SK-N-DZ (cell line): ENCODE measurements at regions not wholly inside any gene's neighbourhood (a gene's known extent, or its start where the extent isn't known, plus 50 kb on each side); places are given as distances from the start of the nearest gene placed in this dataset.

Experiments
- DNase-seq: peaks from one replicate; pipeline ENCODE4 v3.0.0-alpha.2; 2015; ENCODE audit warnings: low spot score

DNA sequence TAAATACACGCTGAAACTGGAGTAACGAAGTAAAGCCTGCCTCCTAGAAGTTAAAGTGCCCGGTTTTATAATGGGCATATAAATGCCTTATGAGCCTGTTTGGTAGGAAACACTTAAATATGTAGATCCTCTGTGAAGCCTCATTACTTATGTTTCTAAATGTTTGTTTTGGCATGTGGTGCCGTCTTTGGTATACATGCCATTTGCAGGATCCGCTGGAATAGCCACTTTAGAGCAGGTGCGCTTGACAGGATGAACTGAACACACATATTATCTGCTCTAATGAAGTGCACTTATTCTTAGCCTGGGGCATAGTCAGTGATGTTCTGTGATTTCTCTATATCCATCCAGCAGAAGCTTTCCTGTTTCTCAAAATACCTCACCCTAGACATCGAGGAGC is 778.1 kb upstream of the WWC1 start:
- no peak for DNase-seq

DNA sequence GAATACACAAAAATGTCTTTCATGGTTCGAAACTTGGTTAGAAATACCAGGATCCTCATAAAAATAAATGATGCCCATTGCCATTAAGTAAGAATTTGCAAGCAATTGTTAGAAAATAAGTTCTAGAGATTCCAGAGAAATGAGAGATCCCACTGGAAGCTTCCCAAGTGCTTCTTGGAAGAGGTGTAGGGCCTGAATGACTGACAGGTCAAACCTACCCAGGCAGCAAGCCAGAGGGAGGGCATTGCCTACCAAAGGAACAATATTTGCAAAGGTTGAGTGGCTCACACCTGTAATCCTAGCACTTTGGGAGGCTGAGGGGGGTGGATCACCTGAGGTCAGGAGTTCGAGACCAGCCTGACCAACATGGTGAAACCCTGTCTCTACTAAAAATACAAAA is 777.0 kb upstream of the WWC1 start:
- no peak for DNase-seq

DNA sequence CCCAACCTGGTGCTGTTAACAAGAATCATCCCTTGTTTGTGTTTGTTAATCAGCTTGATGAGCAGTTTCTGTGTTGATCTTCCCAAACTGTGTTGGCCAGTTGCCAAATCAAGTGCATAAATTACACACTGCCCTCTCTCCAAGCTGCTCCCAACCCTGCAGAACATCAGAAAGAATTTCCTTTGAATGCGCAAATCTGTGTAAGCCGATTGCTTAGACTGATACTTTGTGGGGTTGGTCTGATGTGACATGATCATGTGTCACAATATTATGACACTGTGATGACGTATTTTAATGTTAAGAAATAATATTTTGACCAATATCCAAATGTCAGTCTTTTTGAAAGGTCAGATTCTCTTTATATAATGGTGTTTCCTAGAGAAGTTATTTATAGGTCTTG is 766.4 kb upstream of the WWC1 start:
- DNase-seq, result no peak

DNA sequence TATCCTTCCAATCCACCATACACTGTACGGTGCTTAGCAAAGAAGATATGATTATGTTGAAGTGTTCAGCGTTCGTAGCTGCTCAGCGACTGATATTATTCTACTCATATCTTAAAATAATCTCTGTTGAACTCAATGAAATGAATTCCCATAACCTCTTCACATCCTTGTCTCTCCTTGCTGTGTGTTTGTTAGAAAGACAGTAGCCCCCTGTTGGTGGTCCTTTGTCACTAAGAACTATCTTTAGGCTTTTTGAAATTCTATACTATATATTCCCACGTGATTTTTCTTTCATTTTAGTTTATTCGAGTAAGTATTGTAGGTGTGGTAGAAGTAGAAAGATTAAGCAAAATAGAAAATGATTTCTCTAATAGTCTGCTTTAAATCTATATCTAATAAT is 762.8 kb upstream of the WWC1 start:
- DNase-seq, result peak; percentile 54

DNA sequence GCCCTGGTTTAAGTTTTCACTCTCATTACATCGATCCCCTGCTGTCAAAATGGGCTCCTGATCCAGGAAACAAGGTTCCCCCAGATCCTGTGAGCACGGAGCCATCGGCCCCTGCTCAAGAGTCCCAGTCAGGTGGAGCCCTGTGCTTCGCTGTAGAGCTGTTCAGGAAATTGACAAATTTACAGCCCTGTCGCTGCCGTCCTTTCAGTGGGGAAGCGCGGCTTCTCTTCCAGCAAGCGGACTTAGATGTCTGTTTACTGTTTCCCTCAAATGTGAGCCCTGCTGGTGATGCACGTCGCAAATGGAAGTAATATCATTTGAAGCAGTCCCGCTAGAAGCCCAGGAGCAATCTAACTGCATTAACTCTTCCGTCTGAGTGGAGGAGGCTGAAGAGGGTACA is 760.9 kb upstream of the WWC1 start:
- DNase-seq, result peak; percentile 91

DNA sequence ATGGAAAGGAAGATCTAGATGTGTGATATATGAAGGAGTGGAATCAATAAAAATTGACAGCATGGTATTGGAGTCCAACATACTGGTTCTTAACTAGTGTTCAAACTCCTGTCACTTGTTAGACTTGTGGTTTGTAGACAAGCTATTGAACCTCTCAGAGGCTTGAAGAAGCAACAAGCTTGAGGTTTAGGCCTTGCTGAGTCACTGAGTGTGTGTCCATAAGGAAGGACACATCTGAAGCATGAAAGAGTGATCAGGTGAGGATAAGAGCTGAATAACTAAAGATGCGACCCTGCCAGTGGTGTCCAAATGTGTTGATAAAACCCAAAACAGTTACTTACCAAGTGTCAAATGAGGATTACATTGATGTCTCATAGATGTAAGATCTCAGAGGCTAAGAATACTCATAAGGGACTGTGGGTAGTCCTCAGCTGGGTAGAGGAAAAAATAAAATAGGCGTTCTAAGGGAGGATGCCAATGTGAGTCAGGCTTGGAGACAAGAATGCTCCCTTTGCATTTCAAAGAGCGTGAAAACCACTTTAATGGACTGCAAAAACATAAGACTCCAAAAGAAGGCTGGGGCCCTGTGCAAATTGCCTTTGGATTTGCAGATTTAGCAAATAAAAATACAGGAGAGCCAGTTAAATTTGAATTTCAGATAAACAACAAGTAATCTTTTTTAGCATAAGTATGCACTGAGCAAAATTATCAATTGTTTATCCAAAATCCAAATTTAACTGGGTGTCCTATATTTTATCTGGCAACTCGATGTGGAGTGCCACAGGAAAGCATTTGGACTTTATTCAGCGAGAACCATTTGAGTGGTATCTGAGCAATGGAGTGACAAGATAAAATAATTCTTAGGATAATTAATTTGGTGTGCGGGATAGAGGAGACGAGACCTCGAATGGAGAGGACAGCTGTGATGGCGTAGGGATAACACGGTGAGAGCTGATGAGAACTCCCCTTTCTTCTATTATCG is 757.3 kb upstream of the WWC1 start:
- no peak for DNase-seq

DNA sequence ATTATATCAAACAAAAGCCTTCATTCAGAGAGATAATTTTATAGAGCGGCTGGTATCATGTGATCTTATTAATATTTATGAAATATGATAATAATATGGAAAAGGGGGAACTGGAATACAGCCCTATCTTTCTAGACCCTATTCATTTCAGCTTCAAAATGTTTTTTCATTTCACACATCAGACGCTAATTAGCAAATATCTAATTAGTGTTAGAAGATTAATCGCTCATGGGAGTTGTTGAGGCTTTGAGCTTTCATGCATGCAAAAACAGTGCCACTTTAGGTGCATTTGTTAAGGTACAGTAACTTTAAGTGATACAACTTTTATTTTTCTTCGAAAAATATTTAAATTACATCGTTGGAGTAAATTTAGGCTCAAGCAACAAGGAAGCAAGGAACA is 751.7 kb upstream of the WWC1 start:
- no peak for DNase-seq

DNA sequence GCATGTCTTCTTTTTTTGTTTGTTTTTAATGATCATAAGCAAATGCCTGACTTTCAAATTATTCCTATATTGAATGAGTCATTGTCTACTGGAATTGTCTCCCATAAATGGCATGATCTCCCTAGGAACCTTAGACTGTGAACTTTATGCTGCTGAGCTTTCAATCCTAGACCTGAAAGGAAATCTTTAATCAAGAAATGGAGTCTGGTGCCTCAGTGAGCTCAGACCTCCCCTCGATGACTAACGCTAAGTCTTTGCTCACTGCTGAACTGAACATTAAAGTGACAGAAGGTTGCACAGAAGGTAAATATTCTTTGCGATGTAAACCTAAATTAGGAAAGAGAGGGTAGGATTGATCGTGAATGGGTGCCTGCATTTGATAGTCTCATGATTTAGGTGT is 745.2 kb upstream of the WWC1 start:
- no peak for DNase-seq

DNA sequence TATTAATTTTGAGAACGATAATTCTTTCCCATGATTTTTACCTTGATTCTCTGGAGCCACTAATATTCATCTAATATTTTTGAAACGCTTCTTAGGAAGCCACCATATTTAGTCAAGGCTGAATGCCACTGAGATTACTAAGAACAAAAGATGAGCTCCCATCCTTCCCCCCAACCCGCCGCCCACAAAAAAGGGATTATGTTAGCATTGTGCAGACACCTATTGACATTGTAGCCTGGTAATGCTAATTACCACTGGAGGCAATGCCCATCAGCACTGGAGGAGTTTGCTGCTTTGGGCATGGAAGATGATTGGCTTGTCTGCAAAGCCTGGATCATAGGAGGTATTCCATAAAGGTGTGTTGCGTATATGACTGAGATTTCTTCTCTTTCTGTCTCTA is 739.1 kb upstream of the WWC1 start:
- DNase-seq, result no peak

DNA sequence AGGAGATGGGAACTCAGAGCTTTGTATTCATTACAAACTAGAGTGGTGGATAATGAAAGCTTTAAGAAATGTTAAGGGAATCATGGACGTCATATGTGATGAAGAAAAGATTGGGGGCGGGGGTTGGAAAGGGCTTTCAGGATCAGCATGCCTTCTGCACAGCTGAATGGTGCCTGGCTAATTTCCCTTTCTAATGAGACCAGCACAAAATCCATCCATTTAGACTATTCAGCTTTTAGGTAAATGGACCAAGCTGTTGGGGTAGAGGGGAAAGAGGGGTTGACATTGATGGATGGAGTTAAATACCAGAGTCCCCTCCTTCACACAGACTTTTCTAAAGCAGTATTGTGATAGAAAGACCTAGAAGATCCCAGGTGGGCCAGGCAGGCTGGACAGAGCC is 737.9 kb upstream of the WWC1 start:
- no peak for DNase-seq

DNA sequence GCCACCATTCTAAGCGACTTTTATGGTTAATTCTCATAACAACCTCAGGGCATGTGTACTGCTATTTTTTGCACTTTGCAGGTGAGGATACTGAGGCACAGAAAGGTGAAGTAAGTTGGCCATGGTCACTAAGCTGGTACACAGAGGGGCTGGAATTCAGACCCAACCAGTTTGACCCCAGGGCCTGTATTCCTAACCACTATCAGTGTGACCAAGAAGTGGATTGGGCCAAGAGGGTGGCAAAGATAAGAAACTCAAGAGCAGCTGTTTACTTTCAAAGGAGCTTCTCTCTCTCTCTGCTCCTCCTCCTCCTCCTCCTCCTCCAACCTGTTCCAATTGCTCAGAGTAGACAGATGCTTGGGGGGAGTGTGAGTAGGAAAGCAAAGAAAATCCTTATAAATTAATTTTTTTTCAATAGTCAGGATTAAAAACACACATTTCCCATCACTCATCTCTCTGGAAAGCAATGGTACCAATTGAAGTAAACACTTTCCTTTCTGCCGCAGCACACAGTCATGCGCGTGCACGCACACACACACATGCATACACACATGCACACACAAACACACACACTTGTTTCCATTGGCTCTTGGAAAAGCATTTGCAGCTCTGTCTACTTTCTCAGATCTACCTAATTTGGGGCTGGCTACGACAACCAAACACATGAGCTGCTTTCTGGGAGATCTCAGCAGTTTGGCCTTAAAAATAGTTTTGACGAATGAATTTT is 736.7 kb upstream of the WWC1 start:
- no peak for DNase-seq

DNA sequence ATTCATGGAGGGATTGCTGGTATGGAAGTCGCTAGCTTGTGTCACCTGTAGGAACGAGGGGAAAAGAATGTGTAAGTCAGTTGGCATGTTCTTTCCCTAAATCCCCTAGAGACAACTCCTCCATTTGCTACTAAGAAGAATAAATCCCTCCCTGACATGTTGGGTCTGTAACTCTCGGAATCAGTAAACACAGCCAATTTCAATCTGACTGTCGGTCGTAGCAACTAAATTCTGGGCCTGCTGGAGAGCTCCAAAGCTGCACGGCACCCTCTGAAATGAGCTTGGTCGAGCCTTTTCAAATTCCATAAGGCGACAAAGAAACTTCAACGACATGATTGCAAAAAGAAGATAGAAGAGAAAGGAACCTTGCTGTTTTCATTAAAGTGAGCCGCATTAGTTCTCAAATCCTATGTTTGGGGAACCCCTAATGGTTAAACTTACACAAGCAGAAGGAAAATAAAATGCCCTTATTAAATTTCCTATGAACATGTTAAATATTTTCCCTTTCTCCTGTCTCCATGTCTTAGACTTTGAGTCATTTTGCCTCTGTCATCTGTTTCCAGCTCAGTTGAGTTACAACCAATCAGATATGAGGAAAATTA is 735.8 kb upstream of the WWC1 start:
- no peak for DNase-seq

DNA sequence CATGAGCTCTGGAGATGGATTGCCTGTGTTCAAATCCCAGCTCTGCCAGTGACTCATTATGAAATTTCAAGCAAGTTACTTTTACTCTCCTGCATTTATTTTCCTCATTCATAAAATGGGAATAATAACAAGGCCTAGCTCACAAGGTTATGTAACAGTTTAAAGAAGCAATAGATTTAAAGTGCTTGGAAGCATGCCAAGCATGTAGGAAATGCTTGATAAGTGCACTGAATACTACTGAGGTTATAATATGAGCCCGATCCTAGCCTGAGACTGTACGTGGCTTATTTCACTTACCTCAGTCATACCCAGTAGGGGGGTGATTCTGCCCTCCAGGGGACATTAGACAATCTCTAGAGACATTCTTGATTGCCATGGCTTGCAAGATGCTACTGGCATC is 734.1 kb upstream of the WWC1 start:
- DNase-seq, result no peak

DNA sequence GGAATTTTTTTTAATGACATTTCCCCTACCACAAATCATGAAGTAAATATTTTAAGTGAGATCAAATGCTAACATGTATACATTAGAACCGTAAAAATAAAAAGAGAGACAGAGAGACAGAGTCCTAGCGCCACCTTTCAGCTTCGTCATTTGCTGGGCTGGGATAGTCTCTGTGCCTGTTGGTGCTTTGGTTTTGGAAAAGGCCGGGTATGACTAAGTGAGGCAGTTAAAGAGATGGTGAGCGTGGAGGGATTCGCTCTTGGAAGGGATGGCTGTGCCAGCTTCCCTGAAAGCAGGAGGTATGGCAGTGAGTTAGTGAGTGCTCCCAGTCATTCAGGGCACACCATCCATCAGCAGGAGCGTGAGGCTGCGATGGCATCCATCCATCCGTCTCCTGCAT is 729.6 kb upstream of the WWC1 start:
- DNase-seq, result no peak

DNA sequence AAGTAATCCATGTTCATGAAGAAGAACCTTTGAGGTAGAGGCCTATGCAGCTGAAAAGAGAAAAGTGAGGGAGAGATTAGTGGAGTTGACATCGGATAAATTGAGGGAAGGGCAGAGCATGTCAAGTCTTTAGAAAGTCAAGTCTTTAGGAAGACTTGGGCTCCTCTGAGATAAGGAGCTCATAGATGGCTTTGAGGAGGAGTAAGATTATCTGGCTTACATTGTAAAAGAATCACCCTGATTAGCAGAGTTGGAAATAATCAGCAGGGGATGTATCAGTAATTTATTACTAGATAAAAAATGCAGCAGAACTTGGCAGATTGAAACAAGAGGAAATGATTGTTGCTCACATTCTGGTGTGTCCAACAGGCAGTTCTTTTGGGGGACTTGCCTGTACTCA is 727.2 kb upstream of the WWC1 start:
- DNase-seq, result no peak

DNA sequence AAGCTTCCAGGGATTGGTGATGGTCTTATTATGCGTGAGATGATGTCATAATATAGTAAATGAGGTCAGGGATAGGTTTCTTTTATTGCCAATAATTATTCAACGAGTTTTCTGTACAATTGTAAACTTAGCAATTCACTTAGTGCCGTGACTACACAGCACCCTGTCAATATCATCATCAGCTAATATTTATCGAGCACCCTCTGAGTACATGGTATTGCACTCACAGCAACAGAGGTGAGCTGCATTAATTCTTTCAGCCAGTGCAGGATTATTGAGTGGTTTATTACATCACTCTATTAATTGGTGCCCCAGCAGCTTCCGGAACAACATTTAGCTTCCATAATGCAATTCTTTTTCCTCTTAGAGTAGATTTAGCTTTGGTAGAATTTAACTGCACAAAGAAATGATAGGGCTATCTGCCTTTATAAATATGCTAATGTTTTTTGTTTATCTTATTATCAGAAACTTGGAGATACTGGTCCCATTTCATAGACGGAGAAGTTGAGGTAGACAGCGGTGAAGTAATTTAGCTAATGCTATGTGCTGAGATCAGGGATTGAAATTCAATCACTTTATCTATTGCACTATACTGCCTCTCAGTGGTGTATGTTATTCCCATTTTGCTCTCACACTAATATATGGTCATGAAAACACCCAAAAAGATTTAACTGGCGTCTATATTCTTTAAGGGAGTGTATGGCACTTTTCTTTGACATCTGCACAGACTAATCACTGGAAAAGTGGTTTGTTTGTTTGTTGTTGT is 726.1 kb upstream of the WWC1 start:
- peak; percentile 31 for DNase-seq

DNA sequence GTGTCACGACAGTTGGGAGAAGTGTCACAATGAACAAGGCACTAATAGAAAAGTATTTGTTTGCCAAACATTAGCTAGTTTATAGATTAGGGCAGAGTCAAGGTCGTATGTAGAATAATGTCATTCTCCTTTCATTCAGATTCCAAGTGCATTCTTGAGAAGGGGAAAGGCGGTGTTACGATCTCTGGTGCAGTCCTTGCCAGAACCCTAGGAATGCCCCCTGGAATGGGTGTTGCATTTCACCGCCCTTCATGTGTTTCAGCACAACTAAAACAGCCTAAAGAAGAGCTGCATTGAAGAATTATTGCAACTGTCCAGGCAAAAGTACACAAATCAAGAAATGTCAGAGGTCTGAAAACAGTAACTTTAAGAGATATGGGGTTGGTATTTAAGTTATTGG is 721.0 kb upstream of the WWC1 start:
- no peak for DNase-seq

DNA sequence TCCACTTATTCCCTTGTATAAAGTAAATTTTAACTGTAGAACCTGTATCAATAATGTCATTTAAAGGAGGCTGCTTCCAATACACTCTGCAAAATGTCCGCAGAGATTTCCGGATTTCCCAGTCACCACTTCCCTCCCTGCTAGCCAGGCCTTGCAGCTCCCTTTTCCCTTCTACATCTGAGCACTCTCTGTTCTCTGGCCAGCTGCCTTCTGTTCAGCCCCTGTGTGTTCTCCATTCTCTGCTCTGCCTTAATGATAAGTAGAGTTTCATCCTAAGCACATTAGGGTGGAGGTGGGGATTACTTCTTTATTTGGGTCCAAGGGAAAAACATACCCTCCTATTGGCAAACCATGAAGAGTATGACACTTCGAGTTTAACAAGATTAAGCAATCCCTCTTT is 719.6 kb upstream of the WWC1 start:
- DNase-seq, result no peak

DNA sequence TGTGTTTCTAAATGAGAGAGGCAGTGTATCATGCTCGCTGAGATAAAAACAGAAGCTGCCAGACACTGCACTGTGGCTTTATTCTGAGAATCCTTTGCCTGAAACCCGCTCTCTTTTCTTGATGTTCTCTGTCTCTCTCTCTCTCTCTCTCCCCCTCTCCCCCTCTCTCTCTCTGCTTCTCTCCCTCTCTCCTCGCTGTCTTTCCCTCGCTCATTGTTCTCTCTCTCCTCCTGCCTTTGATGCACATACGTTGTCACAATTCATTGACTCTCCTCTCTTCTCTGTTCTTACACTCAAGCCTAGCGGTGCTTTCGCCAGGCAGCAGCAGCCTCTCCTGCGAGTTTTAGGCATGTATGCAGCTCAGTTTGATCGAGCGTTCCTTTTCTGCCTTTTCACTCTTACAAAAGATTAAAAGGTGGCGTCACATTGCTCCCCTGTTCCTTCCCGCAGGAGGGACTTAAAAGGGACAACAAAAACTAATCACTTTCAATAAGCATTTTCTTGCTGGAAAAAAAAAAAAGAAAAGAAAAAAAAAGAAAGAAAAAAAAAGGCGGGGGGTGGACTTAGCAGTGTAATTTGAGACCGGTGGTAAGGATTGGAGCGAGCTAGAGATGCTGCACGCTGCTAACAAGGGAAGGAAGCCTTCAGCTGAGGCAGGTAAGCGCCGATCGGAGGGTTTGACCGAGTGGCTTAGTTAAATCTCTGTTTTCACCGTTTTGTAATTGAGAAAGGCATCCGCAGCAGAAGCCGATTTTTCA is 717.9 kb upstream of the WWC1 start:
- peak; percentile 81 for DNase-seq

DNA sequence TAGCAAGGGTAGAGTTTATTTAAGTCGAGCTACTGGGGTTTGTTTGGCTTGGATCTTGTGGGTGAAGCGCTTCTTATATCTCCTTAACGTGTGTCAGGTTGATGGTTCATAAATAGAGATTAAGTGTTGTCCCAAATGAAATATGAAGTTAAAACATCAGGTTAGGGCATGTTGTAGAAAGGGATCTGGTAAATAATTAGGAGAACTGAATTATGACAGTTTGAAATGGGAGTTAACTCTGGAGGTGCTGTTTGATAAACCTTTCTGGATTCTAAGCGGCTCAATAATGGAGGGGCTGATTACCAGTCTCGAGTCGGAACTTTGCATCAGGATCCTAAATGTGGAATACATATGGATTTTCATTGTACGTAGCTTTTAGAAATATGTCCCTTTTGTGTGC is 717.0 kb upstream of the WWC1 start:
- no peak for DNase-seq

DNA sequence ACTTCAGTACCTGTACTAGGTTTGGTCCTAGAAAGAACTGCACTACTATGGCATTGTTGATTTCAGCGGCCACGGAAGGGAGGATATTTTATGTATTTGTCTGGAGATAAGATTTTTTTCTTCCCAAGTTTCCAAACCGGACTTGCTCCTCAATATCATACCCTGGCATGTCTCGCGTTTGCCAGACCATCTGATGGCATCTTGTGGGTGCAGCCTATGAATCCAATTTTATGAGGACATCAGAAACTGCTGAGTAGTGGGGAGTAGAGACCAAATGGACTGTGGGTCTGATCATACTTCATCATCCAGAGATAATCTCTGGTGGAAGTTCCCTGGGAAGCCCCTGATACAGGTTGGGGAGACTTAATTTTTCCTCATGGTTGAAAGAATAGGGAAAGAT is 716.1 kb upstream of the WWC1 start:
- no peak for DNase-seq
